ENCODE measurements at regions not wholly inside any gene's neighbourhood (a gene's known extent, or its start where the extent isn't known, plus 50 kb on each side); places are given as distances from the start of the nearest gene placed in this dataset.

DNA sequence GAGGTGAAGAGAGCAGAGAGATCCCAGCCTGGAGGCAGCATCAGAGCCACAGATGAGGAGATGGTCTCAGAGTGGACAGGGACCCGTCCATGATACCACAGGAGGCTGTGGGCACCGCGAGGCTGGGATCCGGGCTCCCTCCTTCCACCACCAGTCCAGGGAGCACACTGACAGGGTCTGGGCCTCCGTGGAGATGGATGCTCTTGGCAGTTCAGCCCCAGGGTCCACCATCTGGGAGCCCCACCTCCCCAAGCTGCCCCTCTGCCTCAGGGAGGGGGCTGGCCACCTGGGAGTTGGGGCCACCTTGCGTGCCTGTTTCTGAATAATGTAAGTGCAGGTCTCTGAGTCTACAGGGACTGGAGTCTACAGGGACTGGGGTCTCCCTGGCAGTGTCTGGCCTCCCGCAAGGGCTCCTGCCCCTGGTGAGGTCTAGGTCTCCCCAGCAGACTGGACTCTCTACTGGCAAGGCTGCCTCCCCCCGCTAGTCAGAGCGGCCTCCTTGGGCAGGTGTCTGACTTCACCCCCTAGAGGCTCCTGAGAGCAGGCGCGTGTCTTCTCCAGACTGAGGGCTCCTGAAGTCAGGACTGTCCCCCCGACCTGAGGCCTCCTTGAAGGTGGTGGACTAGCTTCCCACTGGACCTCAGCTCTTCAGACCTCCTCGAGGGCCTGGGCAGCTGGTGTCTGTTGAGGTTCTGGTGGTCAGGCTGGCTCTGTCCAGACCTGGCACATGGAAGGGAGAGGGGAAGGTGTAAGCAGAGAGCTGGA is 218.5 kb downstream of the PTPRU start:
- Histone ChIP-seq H3K4me1 (ENCODE audit: control insufficient read depth, insufficient read depth, low read length, poor library complexity, severe bottlenecking) (no peaks in the 10 kb centered on the region), H3K9me3 (ENCODE audit: control insufficient read depth, low read length) (no peaks in the 10 kb centered on the region), H3K27me3 (replicated peaks; ENCODE audit: control insufficient read depth, insufficient read depth, low read length, poor library complexity, severe bottlenecking) (no peaks in the 10 kb centered on the region), H3K36me3 (ENCODE audit: control insufficient read depth, insufficient read depth, low read length) (no peaks in the 10 kb centered on the region), H3K4me3 (ENCODE audit: insufficient read depth, low read depth, low read length, poor library complexity, severe bottlenecking) (no peak overlapping the region), H3K27ac (ENCODE audit: insufficient read depth, low read length, poor library complexity, severe bottlenecking) (no peak overlapping the region)
- DNase-seq, result no peak

DNA sequence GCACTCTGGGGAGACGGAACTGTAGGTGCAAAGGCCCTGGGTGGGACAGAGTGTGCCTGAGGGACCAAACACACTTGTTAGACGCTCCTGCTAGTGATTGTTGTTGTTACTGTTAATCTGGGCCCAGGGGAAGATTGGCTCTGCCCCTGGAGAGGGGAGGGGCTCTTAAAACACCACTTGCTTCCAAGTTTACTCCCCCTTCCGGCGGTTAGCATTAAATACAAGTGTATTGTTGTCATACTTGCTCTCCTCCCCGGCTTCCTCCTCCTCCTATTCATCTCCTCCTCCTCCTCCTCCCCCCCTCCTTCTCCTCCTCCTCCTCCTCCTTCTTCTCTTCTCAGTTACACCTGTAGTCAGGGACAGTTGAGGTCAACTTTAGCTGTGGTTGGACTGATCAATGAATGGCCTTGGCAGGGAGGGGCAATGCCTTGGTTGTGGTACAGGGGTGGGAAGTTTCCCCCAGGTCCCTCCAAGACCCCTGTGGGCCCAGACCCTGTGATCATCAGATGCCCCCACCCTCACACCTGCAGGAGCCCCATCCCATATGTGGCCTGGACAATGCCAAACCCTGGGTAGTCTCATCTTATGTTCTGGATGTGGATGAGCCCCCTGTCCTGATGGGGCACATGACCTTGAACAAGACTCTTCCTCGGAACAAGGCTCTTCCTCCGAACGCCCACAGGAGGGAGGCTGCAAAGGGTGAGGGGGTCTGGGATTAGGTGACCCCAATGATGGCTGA is 217.3 kb downstream of the PTPRU start:
- Histone ChIP-seq H3K4me3 (ENCODE audit: insufficient read depth, low read depth, low read length, poor library complexity, severe bottlenecking) (no peak overlapping the region), H3K36me3 (ENCODE audit: control insufficient read depth, insufficient read depth, low read length) (no peaks in the 10 kb centered on the region), H3K4me1 (ENCODE audit: control insufficient read depth, insufficient read depth, low read length, poor library complexity, severe bottlenecking) (no peaks in the 10 kb centered on the region), H3K27me3 (replicated peaks; ENCODE audit: control insufficient read depth, insufficient read depth, low read length, poor library complexity, severe bottlenecking) (no peaks in the 10 kb centered on the region), H3K27ac (ENCODE audit: insufficient read depth, low read length, poor library complexity, severe bottlenecking) (no peak overlapping the region), H3K9me3 (ENCODE audit: control insufficient read depth, low read length) (no peaks in the 10 kb centered on the region)
- DNase-seq, result no peak

- no peak for DNase-seq
- no peak overlapping the region for H3K4me3 ChIP-seq (ENCODE audit: insufficient read depth, low read depth, low read length, poor library complexity, severe bottlenecking)
These were observed 216.3 kb downstream of the PTPRU start for GRCh38 chr1:29452463-29453230.

DNA sequence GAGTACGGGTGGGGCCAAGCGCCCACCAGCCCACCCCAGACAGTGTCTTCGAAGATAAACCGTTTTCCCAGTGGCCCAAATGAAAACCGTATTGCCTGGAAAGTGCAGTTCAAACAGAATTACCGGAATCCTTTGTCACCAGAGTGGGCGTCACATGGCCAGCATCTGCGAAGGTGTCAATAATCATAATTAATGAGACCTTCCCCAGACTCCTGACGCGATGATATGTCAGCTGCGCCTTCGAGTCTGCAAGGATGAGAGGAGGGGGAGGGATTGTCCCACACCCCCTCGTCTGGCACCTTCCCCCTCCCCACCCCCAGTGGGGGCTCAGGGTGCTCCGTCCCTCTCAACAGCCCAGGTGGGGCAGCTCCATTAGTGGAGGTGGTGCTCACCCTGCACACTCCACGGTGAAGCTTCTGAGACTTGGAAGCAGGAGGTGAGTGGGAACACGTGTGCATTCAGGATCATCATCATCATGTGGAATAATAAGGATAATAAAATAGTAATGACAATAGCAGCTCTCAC is 215.1 kb downstream of the PTPRU start:
- Histone ChIP-seq H3K9me3 (ENCODE audit: control insufficient read depth, low read length) (no peaks in the 10 kb centered on the region), H3K4me3 (ENCODE audit: insufficient read depth, low read depth, low read length, poor library complexity, severe bottlenecking) (no peak overlapping the region), H3K4me1 (ENCODE audit: control insufficient read depth, insufficient read depth, low read length, poor library complexity, severe bottlenecking) (no peaks in the 10 kb centered on the region)

More at GRCh38 chr1:29452463-29453230, 216.3 kb downstream of the PTPRU start:
- Histone ChIP-seq H3K36me3 (ENCODE audit: control insufficient read depth, insufficient read depth, low read length) (no peaks in the 10 kb centered on the region), H3K4me1 (ENCODE audit: control insufficient read depth, insufficient read depth, low read length, poor library complexity, severe bottlenecking) (no peaks in the 10 kb centered on the region), H3K27ac (ENCODE audit: insufficient read depth, low read length, poor library complexity, severe bottlenecking) (no peak overlapping the region), H3K27me3 (replicated peaks; ENCODE audit: control insufficient read depth, insufficient read depth, low read length, poor library complexity, severe bottlenecking) (no peaks in the 10 kb centered on the region), H3K9me3 (ENCODE audit: control insufficient read depth, low read length) (no peaks in the 10 kb centered on the region)

DNA sequence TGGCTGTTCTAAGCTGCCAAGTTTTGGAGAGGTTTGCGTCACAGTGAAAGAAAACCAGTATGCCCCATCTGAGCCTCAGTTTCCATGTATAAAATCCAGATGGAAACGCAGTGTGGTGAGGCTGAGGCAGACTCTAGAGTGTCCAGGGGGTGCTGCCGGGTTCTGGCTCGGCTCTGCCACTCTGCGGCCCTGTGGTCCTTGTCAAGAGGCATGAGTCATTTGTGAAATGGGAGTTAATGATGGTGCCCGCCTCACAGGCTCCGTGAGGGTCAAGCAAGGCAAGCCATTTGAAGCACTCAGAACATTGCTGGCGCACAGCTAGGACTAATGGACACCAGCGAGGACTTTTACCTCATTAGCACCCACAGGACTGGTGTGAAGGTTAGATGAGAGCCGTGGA is 214.3 kb downstream of the PTPRU start:
- Histone ChIP-seq H3K36me3 (ENCODE audit: control insufficient read depth, insufficient read depth, low read length) (no peaks in the 10 kb centered on the region), H3K4me3 (ENCODE audit: insufficient read depth, low read depth, low read length, poor library complexity, severe bottlenecking) (no peak overlapping the region), H3K27me3 (replicated peaks; ENCODE audit: control insufficient read depth, insufficient read depth, low read length, poor library complexity, severe bottlenecking) (no peaks in the 10 kb centered on the region), H3K9me3 (ENCODE audit: control insufficient read depth, low read length) (no peaks in the 10 kb centered on the region), H3K4me1 (ENCODE audit: control insufficient read depth, insufficient read depth, low read length, poor library complexity, severe bottlenecking) (no peaks in the 10 kb centered on the region), H3K27ac (ENCODE audit: insufficient read depth, low read length, poor library complexity, severe bottlenecking) (no peak overlapping the region)
- DNase-seq, result no peak

More for the DNA sequence above, 215.1 kb downstream of the PTPRU start:
- Histone ChIP-seq H3K27me3 (replicated peaks; ENCODE audit: control insufficient read depth, insufficient read depth, low read length, poor library complexity, severe bottlenecking) (no peaks in the 10 kb centered on the region), H3K27ac (ENCODE audit: insufficient read depth, low read length, poor library complexity, severe bottlenecking) (no peak overlapping the region), H3K36me3 (ENCODE audit: control insufficient read depth, insufficient read depth, low read length) (no peaks in the 10 kb centered on the region)
- no peak for DNase-seq

GRCh38 chr1:29448456-29449235 is 212.3 kb downstream of the PTPRU start:
- no peak for DNase-seq
- Histone ChIP-seq H3K27ac (ENCODE audit: insufficient read depth, low read length, poor library complexity, severe bottlenecking) (no peak overlapping the region), H3K9me3 (ENCODE audit: control insufficient read depth, low read length) (no peaks in the 10 kb centered on the region), H3K4me3 (ENCODE audit: insufficient read depth, low read depth, low read length, poor library complexity, severe bottlenecking) (no peak overlapping the region), H3K36me3 (ENCODE audit: control insufficient read depth, insufficient read depth, low read length) (no peaks in the 10 kb centered on the region), H3K27me3 (replicated peaks; ENCODE audit: control insufficient read depth, insufficient read depth, low read length, poor library complexity, severe bottlenecking) (no peaks in the 10 kb centered on the region), H3K4me1 (ENCODE audit: control insufficient read depth, insufficient read depth, low read length, poor library complexity, severe bottlenecking) (no peaks in the 10 kb centered on the region)

DNA sequence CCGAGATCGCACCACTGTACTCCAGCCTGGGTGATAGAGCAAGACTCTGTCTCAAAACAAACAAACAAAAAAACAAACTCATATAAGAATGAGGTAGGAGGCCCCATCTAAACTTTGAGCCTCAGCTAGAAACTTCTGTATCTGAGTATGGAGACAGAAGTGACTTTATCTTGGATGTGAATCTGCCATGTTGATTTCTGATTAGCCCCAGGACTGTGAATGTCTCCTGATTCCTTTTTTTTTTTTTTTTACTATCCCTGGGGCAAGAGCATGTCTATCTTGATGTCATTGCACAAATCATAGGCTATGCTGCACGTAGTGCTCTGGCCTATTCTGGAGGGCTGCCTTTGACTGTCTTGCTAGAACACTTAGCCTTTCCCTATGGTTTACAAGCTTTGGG is 211.0 kb downstream of the PTPRU start:
- Histone ChIP-seq H3K27ac (ENCODE audit: insufficient read depth, low read length, poor library complexity, severe bottlenecking) (no peak overlapping the region), H3K4me3 (ENCODE audit: insufficient read depth, low read depth, low read length, poor library complexity, severe bottlenecking) (no peak overlapping the region), H3K36me3 (ENCODE audit: control insufficient read depth, insufficient read depth, low read length) (no peaks in the 10 kb centered on the region), H3K4me1 (ENCODE audit: control insufficient read depth, insufficient read depth, low read length, poor library complexity, severe bottlenecking) (no peaks in the 10 kb centered on the region), H3K27me3 (replicated peaks; ENCODE audit: control insufficient read depth, insufficient read depth, low read length, poor library complexity, severe bottlenecking) (no peaks in the 10 kb centered on the region), H3K9me3 (ENCODE audit: control insufficient read depth, low read length) (no peaks in the 10 kb centered on the region)
- DNase-seq, result no peak

DNA sequence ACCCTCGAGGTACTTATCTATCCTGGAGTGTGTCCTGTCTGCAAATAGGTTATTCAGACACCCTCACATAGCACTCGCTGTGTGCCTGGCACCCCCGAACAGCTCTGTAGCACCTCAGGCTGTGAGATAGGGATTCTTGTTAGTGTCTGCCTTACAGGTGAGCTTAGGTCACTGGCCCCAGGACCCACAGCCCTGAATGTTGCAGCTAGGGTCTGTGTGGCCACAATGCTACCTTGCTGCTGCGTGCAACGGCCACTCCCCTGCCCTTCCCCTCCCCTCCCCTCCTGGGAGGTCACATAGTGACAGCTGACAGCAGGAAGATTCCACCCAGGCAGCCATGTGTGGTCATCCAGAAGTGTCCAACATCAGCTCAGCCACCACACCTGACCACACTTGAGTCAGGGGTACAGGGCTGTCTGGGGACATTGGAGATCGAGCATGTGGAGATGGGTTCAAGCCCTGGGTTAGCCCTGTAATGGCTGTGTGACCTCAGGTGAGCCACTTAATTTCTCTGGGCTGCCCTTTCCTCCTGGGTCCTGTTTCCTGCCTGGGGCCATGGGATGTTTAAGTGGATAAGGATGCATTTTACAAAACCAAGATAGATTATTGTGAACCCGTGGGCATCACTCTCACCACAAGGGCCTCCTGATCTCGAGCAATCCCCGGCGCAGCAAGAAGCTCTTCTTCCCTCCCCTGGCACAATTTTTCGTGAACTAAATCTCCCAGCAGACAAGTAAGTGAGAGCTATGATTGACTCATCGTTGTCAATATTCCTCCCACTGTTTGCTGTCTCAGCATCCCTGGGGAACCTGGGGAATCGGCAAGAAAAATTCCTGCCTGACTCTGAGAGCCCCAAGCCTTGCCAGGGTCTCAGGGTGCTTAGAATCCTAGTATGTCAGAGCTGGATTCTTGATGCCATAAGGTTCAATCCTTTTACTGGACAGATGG is 208.7 kb downstream of the PTPRU start:
- no peaks in the 10 kb centered on the region for H3K9me3 ChIP-seq (ENCODE audit: control insufficient read depth, low read length)
- no peaks in the 10 kb centered on the region for H3K27me3 ChIP-seq (replicated peaks; ENCODE audit: control insufficient read depth, insufficient read depth, low read length, poor library complexity, severe bottlenecking)
- H3K27ac ChIP-seq (ENCODE audit: insufficient read depth, low read length, poor library complexity, severe bottlenecking), result no peak overlapping the region
- DNase-seq, result no peak
- no peak overlapping the region for H3K4me3 ChIP-seq (ENCODE audit: insufficient read depth, low read depth, low read length, poor library complexity, severe bottlenecking)
- no peaks in the 10 kb centered on the region for H3K4me1 ChIP-seq (ENCODE audit: control insufficient read depth, insufficient read depth, low read length, poor library complexity, severe bottlenecking)
- H3K36me3 ChIP-seq (ENCODE audit: control insufficient read depth, insufficient read depth, low read length), result no peaks in the 10 kb centered on the region
